NCI-H460 (cell line): ENCODE measurements at regions not wholly inside any gene's neighbourhood (a gene's known extent, or its start where the extent isn't known, plus 50 kb on each side); places are given as distances from the start of the nearest gene placed in this dataset.
"Not testable (repeated sequence)": the region's sequence is repeated elsewhere in the genome, so short reads cannot be mapped to it uniquely, and the experiment has no call there.

Source experiments
- DNase-seq: peaks from one replicate; pipeline ENCODE4 v3.0.0-alpha.2; 2016; ENCODE audit warnings: low read depth; ENCODE audit errors: extremely low read depth

GRCh38 chr5:86332851-86333250 lies 284.9 kb upstream of the COX7C start:
- no peak for DNase-seq

DNA sequence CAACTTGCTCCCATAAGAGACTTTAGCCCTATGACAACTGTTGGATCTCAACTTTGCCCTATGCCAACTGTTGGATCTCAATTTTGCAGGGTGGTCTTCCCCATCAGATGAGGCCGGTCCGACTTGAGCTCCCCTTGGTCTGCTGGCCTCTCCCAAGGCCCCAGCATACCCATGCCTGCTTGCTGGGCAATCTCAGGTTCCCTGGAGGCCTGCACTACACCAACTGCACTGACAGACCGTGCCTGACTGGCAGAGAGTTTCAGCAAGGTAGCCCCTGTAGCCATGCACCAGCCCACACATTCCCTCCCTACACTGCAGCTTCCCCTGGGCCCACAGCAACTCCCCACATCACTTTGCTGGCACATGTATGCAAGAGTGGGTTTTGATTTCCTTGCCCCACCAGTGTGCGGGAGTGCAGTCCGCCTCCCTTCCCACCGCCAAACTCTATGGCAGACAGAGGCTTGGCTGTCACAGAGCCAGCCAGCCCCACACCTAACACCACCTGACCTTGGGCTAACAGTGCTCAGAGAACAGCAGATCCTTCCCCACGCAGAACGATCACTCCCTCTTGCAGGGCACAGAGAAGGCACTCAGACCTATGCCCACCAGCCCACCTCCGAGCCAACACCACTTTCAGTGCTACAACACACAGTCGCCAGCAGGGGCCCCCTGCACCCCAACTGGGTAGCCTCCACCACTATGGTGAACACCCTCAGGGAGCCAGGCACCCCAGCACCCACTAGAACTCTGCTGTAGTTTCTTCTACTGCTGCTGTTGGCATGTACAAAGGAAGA lies 279.9 kb upstream of the COX7C start:
- DNase-seq: no peak

- DNase-seq: no peak
Measured at GRCh38 chr5:86354664-86355063, 263.1 kb upstream of the COX7C start.

GRCh38 chr5:86360801-86361200 lies 256.9 kb upstream of the COX7C start:
- no peak for DNase-seq

GRCh38 chr5:86371061-86371460 lies 246.7 kb upstream of the COX7C start:
- DNase-seq: no peak

- DNase-seq: no peak
Measured at GRCh38 chr5:86374611-86375010, 243.1 kb upstream of the COX7C start.

DNA sequence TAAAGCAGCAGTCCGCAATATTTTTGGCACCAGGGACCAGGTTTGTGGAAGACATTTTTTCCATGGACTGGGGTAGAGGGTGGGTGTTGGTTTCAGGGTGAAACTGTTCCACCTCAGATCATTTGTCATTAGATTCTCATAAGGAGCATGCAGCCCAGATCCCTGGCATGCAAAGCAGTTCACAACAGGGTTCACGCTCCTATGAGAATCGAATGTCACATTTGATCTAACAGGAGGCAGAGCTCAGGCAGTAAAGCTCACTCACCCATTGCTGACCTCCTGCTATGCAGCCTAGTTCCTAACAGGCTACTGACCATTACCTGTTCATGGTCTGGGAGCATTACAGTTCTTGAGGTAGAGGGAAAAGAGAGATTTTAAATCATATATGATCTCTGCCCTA lies 241.5 kb upstream of the COX7C start:
- no peak for DNase-seq

- DNase-seq: no peak
Measured at GRCh38 chr5:86403190-86403589, 214.6 kb upstream of the COX7C start.

DNA sequence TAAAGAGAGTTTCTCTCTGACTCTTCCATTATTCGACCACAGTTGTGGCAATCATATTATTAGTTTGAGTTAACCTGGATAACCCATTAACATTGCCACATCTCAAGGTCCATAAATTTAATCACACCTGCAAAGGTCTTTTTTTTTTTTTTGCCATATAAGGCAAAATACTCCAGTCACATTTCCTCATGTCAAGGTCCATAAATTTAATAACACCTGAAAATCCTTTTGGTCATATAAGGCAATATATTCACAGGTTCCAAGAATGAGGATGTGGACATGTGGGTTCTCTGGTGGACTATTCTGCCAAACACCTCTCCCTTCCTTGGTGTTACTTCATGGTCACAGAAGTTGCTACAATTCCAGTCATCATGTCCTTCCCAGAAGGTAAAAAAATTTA lies 213.5 kb upstream of the COX7C start:
- no peak for DNase-seq

DNA sequence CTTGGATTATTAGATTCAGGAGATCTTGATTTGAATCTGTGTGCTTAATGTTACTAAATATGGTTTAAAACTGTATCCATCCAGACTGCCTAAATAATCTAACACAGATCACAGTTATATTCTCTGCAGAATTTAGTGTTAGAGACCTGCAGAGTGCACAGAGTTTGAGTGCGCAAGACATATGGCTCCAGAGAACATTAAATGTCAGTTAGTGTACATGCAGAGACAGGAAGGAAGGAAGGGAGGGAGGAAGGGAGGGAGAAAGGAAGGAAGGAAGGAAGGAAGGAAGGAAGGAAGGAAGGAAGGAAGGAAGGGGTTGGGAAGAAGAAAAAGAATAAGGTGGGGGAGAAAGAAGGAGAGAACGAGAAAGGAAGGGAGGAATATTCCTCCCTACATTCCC lies 210.0 kb upstream of the COX7C start:
- DNase-seq: no peak

DNA sequence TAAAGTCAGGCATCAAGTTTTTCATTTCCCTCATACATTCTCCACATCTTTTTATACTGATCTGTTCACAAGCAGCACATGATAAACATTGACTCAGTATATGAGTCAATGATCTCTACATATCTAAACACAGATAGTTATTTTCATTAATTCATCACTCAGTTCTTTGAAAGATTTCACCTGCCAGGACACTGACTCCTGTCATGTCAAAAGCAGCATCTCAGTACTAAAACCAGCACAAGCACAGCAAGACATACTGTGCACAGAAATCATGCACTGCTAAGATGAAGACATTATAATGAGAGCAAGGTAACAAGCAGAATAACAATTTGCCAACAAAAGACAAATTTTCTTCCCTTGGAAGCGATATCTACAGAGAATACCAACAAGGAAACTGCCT lies 206.1 kb upstream of the COX7C start:
- DNase-seq: no peak

- no peak for DNase-seq
Measured at GRCh38 chr5:86427158-86427557, 190.6 kb upstream of the COX7C start.

- no peak for DNase-seq
Measured at GRCh38 chr5:86439593-86440110, 178.1 kb upstream of the COX7C start.

GRCh38 chr5:86442036-86442745 lies 175.6 kb upstream of the COX7C start:
- no peak for DNase-seq

DNA sequence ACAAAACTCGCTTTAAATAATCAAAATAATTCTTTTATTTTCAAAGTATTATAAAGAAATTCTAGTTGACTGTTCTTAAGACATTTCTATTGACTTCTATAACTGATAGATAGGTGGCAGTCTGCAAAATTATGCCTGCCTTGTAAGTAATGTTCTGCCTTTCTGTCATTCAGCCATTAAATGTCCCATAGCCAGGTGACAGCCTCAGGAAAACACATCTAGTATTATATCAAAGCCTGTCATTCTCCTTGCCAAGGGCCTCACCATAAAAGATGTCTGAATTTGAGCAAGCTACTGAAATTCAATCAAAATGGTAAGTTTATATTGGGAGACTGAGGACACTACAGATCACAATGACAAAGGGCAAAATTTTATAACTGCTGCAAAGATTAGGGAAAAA lies 170.4 kb upstream of the COX7C start:
- no peak for DNase-seq

GRCh38 chr5:86452251-86452650 lies 165.5 kb upstream of the COX7C start:
- no peak for DNase-seq

DNA sequence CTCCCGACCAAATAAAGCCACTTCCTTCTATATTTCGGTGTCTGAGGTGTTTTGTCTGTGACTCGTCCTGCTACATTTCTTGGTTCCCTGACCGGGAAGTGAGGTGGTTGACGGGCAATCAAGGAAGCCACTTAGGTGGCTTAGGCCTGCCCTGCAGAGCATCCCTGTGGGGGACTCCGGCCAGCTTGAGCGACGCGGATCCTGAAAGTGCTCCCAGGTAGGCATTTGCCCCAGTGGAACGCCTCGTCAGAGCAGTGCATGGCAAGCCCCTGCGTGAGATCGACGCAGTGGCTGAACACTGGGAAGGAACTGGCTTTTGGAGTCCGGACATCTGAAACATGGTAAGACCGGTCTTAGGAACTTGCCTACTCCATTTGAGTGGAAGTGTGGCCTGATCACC lies 157.2 kb upstream of the COX7C start:
- DNase-seq: no peak

- DNase-seq: no peak
Measured at GRCh38 chr5:86461169-86461956, 156.4 kb upstream of the COX7C start.

DNA sequence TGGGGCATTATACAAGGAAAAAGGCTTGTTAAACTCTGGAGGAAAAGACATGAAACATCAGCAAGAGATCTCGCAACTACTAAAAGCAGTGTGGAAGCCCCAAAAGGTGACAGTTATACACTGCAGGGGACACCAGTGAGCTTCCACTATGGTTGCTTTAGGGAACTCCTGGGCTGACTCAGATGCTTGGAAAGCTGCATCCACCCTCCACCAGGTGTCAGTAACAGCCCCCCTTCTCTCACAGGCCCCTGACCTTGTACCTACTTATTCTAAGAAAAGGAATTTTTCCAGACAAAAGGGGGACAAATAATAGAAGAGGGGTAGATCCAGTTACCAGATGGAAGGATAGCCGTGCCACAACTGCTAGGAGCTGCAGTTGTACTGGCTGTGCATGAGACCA lies 154.4 kb upstream of the COX7C start:
- no peak for DNase-seq

- no peak for DNase-seq
Measured at GRCh38 chr5:86465052-86465838, 152.5 kb upstream of the COX7C start.

GRCh38 chr5:86466721-86467120 lies 151.0 kb upstream of the COX7C start:
- not testable (repeated sequence) for DNase-seq
